Muscle of leg (tissue), 3 donors: ENCODE measurements at regions not wholly inside any gene's neighbourhood (a gene's known extent, or its start where the extent isn't known, plus 50 kb on each side); places are given as distances from the start of the nearest gene placed in this dataset.
A peak's percentile ranks its signal among the peaks of the same experiment; 100 is the strongest.

Source experiments
- DNase-seq: peaks from one replicate; pipeline ENCODE4 v3.0.0; 2013
- H3K27ac ChIP-seq: one replicate; pipeline ENCODE4 v1.5.1; 2013; ENCODE audit warnings: mild to moderate bottlenecking, low read length, control low read depth
- H3K27me3 ChIP-seq: one replicate; pipeline ENCODE4 v1.6.1; 2013; ENCODE audit warnings: low read length; ENCODE audit not compliant: control insufficient read depth, insufficient read depth
- H3K36me3 ChIP-seq: one replicate; pipeline ENCODE4 v1.6.1; 2013; ENCODE audit warnings: low read length; ENCODE audit not compliant: control insufficient read depth, insufficient read depth
- H3K4me1 ChIP-seq: one replicate; pipeline ENCODE4 v1.6.1; 2013; ENCODE audit warnings: low read length; ENCODE audit not compliant: control insufficient read depth, insufficient read depth
- H3K4me3 ChIP-seq: one replicate; pipeline ENCODE4 v1.5.1; 2013; ENCODE audit warnings: low read length, control low read depth
- H3K9me3 ChIP-seq: replicated peaks from 2 replicates; pipeline ENCODE4 v1.6.1; 2013; ENCODE audit warnings: low read depth, low read length; ENCODE audit not compliant: control insufficient read depth
- WGBS: methylation state at CpG from one replicate; pipeline ENCODE4 v1.1.5; 2013; ENCODE audit warnings: missing lambda C conversion rate; ENCODE audit not compliant: insufficient coverage; 5-methylcytosine and 5-hydroxymethylcytosine counted together

DNA sequence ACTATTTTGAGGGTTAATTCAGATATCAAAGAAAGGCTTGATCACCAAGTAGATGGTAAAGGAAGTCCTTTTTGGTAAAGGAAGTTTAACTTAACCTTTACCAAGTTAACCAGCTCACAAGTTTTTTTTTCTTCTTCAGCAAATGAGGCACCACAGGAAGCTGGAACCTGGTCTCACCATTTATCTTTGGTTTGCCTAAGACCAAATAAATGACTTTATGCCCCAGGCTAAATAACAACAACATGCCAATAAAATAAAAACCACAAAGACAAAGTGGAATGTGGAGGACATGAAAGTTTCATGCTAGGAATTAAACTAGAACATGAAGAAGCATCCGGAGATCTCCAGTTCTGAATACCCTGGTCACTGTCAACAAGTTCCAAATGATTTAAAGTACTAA, 116.8 kb upstream of the PRICKLE1 start:
- H3K27ac ChIP-seq, result peak overlapping the region; percentile 56
- H3K4me3 ChIP-seq, result no peak overlapping the region
- H3K4me1 ChIP-seq, result peaks cover 25% of the 10 kb centered on the region
- H3K27me3 ChIP-seq, result no peaks in the 10 kb centered on the region
- H3K9me3 ChIP-seq, result no peaks in the 10 kb centered on the region
- no peaks in the 10 kb centered on the region for H3K36me3 ChIP-seq
- no CpG with 5 or more reads among the region's 1 CpG for WGBS
- DNase-seq, result no peak

DNA sequence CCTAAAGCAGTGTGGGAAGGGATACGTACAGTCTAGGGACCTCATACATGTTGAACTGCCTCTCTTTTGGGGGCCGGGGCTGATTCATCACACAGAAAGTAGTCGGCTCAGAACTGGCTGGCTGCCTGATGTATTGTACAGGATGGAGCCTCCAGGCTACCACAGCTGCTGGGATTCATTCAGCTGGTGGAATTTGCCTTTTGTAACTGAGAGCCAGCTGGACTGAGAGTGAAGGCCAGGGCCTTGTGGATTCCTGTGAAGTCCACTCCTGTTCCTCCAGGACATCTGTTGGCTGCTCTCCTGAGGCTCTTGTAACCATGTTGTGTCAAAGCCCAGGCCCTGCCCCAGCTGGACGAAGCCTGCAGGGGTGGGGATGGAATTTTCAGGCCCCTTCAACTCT, 116.3 kb upstream of the PRICKLE1 start:
- Histone ChIP-seq H3K4me1 (peaks cover 25% of the 10 kb centered on the region), H3K27ac (peak overlapping the region; percentile 72), H3K27me3 (no peaks in the 10 kb centered on the region), H3K9me3 (no peaks in the 10 kb centered on the region), H3K4me3 (no peak overlapping the region), H3K36me3 (no peaks in the 10 kb centered on the region)
- 4% methylated on average over 3 of the region's 4 CpGs for WGBS
- peak; percentile 96 for DNase-seq

DNA sequence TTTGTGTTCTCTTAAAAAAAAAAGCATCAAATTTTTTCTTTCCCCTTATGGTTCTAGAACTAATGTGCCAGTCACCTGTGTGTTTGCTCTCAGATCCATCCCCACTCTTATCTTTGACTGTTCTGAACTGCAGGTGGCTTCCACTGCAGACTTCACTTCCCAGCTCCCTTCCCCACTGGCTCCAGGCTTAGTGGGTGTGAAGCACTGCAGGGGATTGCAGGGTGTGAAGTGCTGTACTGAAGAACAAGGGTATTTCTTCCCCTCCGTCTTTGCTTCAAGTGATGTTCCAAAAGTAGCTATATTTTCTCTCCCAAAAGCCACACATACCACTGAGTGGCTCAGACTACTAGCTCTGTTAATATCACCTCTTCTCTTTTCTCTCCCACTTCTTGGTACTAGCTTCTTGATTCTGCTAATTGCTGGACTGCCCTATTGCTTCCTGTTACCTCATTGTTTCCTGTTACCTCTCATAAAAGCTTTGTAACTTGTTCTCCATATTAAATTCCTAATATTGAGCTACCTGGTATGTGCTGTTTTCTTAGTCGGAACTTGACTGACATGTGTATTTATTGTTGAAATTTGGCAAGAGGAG, 115.4 kb upstream of the PRICKLE1 start:
- WGBS, result 83% methylated on average over 1 of the region's 2 CpGs
- peaks cover 25% of the 10 kb centered on the region for H3K4me1 ChIP-seq
- no peaks in the 10 kb centered on the region for H3K9me3 ChIP-seq
- no peaks in the 10 kb centered on the region for H3K36me3 ChIP-seq
- no peak overlapping the region for H3K27ac ChIP-seq
- no peak overlapping the region for H3K4me3 ChIP-seq
- no peak for DNase-seq
- H3K27me3 ChIP-seq, result no peaks in the 10 kb centered on the region

DNA sequence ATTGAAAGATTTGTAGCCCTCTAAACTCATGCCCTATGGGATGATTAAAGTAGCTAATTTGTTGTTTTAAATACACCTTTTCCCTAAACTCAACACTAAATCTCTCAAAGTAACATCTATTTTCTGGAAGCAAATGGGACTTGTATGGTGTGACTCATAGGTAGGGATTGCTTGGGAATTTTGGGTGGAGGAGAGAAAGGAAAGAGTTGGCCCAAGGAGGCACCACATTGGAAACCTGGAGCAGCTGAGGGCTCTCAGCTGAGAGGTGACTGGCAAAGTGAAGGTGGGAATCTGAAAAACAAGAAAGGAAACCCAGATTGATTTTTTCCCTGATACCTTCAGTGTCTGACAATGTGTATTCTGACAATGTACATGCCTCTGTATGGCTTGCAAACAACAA, 114.8 kb upstream of the PRICKLE1 start:
- Histone ChIP-seq H3K4me1 (peaks cover 25% of the 10 kb centered on the region), H3K9me3 (no peaks in the 10 kb centered on the region), H3K4me3 (no peak overlapping the region), H3K36me3 (no peaks in the 10 kb centered on the region), H3K27ac (no peak overlapping the region), H3K27me3 (no peaks in the 10 kb centered on the region)
- DNase-seq, result no peak

DNA sequence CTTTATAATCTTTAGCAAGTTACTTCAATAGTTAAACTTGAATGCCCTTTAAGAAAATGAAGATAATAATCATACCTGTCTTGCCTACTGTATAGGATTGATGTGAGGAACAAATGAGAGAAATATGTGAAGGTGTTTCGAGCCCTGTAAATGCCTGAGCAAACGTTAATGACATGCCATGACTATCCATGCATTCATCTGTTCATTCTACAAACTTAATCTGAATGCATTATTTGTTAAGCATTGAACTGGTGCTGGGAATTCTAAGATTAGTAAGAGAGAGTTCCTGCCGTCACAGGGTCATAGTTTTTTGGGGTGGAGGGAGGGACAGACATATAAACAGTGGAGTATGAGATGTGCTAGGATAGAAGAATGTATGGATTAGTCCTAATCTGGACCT, 111.5 kb upstream of the PRICKLE1 start:
- no peaks in the 10 kb centered on the region for H3K27me3 ChIP-seq
- DNase-seq, result no peak
- H3K4me3 ChIP-seq, result no peak overlapping the region
- no peaks in the 10 kb centered on the region for H3K9me3 ChIP-seq
- H3K36me3 ChIP-seq, result no peaks in the 10 kb centered on the region
- H3K4me1 ChIP-seq, result peaks cover 10% of the 10 kb centered on the region
- WGBS, result 83% methylated on average over 1 of the region's 3 CpGs
- no peak overlapping the region for H3K27ac ChIP-seq

DNA sequence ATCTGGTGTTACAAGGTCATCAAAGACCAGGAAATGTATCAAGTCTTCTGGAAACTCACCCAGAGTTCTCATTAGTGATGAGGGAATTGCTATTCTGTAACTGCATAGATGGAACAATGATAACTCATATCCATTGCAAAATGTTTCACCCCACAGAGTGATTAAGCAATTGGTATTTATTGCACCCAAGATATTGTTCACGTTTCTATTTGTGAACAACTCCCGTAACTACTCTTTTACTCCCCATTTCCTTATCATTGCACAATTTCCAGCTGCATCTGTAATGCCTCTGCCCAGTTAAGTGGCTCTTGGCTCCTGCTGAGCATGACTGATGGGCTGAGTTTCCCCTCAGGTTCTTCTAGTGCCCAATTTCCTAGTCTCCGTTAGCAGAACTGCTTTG, 108.7 kb upstream of the PRICKLE1 start:
- Histone ChIP-seq H3K27ac (no peak overlapping the region), H3K4me1 (peaks cover 2% of the 10 kb centered on the region), H3K9me3 (no peaks in the 10 kb centered on the region), H3K4me3 (no peak overlapping the region), H3K27me3 (no peaks in the 10 kb centered on the region), H3K36me3 (no peaks in the 10 kb centered on the region)
- no peak for DNase-seq
- 36% methylated on average over 2 of the region's 3 CpGs for WGBS

DNA sequence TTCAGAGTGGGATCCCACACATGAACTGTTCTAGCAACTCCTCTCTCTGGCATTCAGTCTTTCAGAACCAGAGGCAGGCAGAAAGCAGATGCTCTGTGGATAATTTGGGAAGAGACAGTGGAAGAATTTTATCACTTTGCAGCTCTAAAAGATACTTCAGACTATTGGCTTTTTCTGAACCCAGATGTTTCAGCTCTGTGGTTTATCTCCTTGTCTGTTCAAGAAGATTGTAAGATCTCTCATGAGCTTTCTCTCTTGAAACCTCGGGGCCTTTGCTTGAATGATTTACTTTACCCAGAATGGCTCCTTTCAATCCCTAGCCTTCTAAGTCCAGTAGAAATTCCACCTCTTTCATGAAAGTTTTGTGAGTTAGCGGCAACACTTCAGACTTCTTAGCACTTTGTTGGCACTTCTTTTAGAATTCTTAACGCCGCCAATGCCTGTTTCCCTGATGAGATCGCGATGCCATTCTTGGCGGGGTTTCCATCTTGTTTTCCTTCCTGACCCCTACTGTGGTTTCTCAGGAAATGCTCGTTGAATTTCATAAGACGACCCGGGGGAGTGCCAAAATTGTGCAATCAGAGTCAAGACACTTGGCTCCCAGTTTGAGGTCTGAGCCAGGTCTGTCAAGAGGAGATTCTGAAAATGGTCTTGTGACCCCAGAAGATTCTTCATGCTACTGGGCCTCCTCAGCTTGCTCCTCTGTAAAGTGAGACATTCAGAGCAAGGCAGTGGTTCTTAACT, 107.0 kb upstream of the PRICKLE1 start:
- H3K27ac ChIP-seq, result peak overlapping the region; percentile 31
- no peaks in the 10 kb centered on the region for H3K27me3 ChIP-seq
- no peaks in the 10 kb centered on the region for H3K9me3 ChIP-seq
- no peak overlapping the region for H3K4me3 ChIP-seq
- 43% methylated on average over 10 of the region's 10 CpGs for WGBS
- H3K4me1 ChIP-seq, result peaks cover 2% of the 10 kb centered on the region
- no peaks in the 10 kb centered on the region for H3K36me3 ChIP-seq
- DNase-seq, result peak; percentile 86

DNA sequence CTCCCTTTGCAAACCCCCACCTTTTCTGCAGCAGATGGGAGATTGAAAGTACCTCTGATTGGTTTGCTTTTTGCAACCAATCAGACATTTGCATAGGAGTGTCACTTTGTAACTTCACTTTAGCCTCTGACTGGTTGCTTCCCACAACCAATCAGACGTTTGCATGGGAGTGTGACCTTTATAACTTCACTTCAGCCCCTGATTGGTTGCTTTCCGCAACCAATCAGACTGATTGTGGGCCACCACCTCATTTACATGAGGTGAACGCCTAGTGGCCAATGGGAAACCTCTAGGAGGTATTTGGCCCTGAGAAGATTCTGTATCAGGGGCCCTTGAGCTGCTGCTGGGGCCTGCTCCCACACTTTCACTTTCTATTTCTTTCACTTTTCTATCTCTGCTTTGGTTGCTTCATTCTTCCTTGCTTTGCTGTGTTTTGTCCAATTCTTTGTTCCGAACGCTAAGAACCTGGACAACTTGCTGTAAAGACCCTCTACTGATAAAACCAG, 106.0 kb upstream of the PRICKLE1 start:
- H3K27ac ChIP-seq, result no peak overlapping the region
- 100% methylated on average over 3 of the region's 5 CpGs for WGBS
- H3K36me3 ChIP-seq, result no peaks in the 10 kb centered on the region

DNA sequence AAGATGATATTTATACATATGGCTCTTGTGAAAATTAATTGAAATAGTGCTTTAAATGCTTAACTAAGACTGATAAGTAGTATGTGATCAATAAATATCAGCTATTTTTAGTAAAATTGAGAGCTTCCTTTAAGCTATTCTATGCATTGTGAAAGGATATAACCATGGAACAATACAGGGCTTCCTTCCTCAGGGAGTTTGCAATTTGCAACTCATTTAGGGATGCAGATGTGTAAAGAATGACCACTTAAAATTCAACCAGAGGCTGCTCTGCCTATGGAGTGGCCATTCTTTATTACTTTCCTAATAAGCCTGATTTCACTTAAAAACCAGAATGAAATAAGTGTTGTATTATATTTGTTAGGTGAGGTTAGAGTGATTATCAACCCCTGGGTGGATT, 103.2 kb upstream of the PRICKLE1 start:
- Histone ChIP-seq H3K27me3 (no peaks in the 10 kb centered on the region), H3K36me3 (no peaks in the 10 kb centered on the region), H3K4me1 (peaks cover 2% of the 10 kb centered on the region), H3K4me3 (no peak overlapping the region), H3K9me3 (no peaks in the 10 kb centered on the region), H3K27ac (no peak overlapping the region)
- no peak for DNase-seq

More for the DNA sequence above, 106.0 kb upstream of the PRICKLE1 start:
- Histone ChIP-seq H3K4me3 (no peak overlapping the region), H3K27me3 (no peaks in the 10 kb centered on the region), H3K4me1 (peaks cover 2% of the 10 kb centered on the region), H3K9me3 (no peaks in the 10 kb centered on the region)
- no peak for DNase-seq

DNA sequence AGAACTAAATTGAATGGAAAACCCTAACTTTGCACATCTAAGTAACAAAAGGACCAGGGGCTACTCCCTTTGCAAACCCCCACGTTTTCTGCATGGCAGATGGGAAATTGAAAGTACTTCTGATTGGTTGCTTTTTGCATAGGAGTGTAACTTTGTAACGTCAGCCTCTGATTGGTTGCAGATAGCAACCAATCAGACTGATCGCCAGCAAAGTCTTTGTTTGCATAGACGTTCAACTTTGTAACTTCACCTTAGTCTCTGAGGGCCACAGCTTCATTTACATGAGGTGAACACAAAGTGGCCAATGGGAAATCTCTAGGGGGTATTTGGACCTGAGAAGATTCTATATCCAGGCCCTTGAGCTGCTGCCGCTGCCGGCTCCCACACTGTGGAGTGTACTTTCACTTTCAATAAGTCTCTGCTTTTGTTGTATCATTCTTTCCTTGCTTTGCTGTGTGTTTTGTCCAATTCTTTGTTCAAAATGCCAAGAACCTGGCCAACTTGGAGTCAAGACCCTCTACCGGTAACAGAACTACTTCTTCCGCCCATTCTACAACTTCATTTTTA, 102.5 kb upstream of the PRICKLE1 start:
- DNase-seq, result no peak
- no peak overlapping the region for H3K27ac ChIP-seq
- peaks cover 2% of the 10 kb centered on the region for H3K4me1 ChIP-seq
- no peaks in the 10 kb centered on the region for H3K9me3 ChIP-seq
- H3K27me3 ChIP-seq, result no peaks in the 10 kb centered on the region
- 100% methylated on average over 1 of the region's 8 CpGs for WGBS
- H3K4me3 ChIP-seq, result no peak overlapping the region
- H3K36me3 ChIP-seq, result no peaks in the 10 kb centered on the region
